GM19240 (cell line): ENCODE measurements at regions not wholly inside any gene's neighbourhood (a gene's known extent, or its start where the extent isn't known, plus 50 kb on each side); places are given as distances from the start of the nearest gene placed in this dataset.
"Not testable (repeated sequence)": the region's sequence is repeated elsewhere in the genome, so short reads cannot be mapped to it uniquely, and the experiment has no call there.

Source experiments
- DNase-seq: peaks from one replicate; pipeline ENCODE4 v3.0.0; 2011; ENCODE audit warnings: low spot score; ENCODE audit not compliant: insufficient read length

GRCh38 chr5:54822324-54822687, 163.1 kb downstream of the ESM1 start:
- DNase-seq = no peak

- no peak for DNase-seq
Measured at GRCh38 chr5:54821445-54822323, 163.7 kb downstream of the ESM1 start.

- no peak for DNase-seq
Measured at GRCh38 chr5:54820346-54821134, 164.9 kb downstream of the ESM1 start.

GRCh38 chr5:54807421-54807820, 178.0 kb downstream of the ESM1 start:
- no peak for DNase-seq

GRCh38 chr5:54804521-54804920, 180.9 kb downstream of the ESM1 start:
- DNase-seq = no peak

GRCh38 chr5:54804086-54804485, 181.3 kb downstream of the ESM1 start:
- DNase-seq = no peak

- no peak for DNase-seq
Measured at GRCh38 chr5:54803471-54804011, 181.9 kb downstream of the ESM1 start.

GRCh38 chr5:54799645-54800044, 185.7 kb downstream of the ESM1 start:
- DNase-seq = no peak

- no peak for DNase-seq
Measured at GRCh38 chr5:54795777-54796176, 189.6 kb downstream of the ESM1 start.

GRCh38 chr5:54795284-54795683, 190.1 kb downstream of the ESM1 start:
- DNase-seq = no peak

- no peak for DNase-seq
Measured at GRCh38 chr5:54794135-54794975, 191.0 kb downstream of the ESM1 start.

GRCh38 chr5:54793468-54794134, 191.8 kb downstream of the ESM1 start:
- DNase-seq = no peak

- no peak for DNase-seq
Measured at GRCh38 chr5:54792611-54793404, 192.6 kb downstream of the ESM1 start.

GRCh38 chr5:54787910-54788309, 197.5 kb downstream of the ESM1 start:
- not testable (repeated sequence) for DNase-seq

GRCh38 chr5:54785729-54786591, 199.4 kb downstream of the ESM1 start:
- no peak for DNase-seq

GRCh38 chr5:54778783-54779182, 206.6 kb downstream of the ESM1 start:
- no peak for DNase-seq

- DNase-seq = no peak
Measured at GRCh38 chr5:54775645-54776044, 209.7 kb downstream of the ESM1 start.

GRCh38 chr5:54774281-54775170, 210.9 kb downstream of the ESM1 start:
- DNase-seq = no peak
